ENCODE measurements at regions not wholly inside any gene's neighbourhood (a gene's known extent, or its start where the extent isn't known, plus 50 kb on each side); places are given as distances from the start of the nearest gene placed in this dataset.

DNA sequence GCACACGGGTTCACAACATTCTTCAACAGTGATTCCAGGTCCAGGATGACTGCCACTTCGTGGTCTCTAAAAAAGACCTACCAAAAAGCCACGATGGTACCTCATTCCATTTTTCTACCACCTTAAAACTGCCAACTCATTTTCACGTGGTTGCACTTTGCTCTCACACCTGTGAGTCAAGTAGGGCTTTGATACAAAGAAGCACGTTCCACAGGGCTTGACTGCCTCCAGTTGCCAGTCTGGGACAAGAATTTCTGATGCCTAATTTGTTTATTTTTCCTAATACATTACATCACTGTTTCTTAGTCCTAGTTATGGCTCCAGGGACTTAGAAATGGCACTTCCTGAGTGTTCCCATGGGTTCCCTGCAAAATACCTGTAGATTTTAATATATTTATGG lies 911.6 kb upstream of the EEF2KMT start (continued):
- TF ChIP-seq, protein P1, sequence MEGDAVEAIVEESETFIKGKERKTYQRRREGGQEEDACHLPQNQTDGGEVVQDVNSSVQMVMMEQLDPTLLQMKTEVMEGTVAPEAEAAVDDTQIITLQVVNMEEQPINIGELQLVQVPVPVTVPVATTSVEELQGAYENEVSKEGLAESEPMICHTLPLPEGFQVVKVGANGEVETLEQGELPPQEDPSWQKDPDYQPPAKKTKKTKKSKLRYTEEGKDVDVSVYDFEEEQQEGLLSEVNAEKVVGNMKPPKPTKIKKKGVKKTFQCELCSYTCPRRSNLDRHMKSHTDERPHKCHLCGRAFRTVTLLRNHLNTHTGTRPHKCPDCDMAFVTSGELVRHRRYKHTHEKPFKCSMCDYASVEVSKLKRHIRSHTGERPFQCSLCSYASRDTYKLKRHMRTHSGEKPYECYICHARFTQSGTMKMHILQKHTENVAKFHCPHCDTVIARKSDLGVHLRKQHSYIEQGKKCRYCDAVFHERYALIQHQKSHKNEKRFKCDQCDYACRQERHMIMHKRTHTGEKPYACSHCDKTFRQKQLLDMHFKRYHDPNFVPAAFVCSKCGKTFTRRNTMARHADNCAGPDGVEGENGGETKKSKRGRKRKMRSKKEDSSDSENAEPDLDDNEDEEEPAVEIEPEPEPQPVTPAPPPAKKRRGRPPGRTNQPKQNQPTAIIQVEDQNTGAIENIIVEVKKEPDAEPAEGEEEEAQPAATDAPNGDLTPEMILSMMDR (IDR thresholded peaks at IDR 0.05 in 2 of 3, conservative IDR thresholded peaks at IDR 0.05 in 1 of 3; ENCODE audit: borderline replicate concordance in 1 of 3, insufficient read depth in 1 of 3, low read depth in 2 of 3, low read length in 2 of 3) = no peak
- TF ChIP-seq EGR1 (IDR thresholded peaks at IDR 0.05; ENCODE audit: low read depth) = no peak
- no peak for TF ChIP-seq ELF1 (IDR thresholded peaks at IDR 0.05; ENCODE audit: borderline replicate concordance, low read depth)

DNA sequence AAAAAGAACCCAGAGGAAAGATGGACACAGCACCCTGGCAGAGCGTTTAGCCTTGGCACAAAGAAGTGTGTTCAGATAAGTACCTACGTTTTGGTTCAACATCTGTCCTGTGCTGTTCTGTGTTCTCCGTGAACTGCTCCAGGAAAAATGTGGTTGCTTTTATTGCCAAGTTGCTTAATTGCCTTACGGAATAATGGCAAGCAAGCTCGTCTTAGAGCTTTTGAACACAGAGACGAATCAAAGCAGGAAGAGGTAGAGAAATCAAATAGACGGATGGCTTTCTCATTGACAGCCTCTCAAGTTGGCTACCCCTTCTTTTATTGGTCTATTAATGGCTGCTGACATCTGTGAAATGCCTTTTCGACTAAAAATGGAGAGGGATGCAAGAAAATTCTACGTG lies 911.1 kb upstream of the EEF2KMT start:
- H2AFZ ChIP-seq (ENCODE audit: low read depth, low read length, poor library complexity, severe bottlenecking) = no peak overlapping the region
- H3K4me1 ChIP-seq (ENCODE audit: control insufficient read depth in 1 of 2, insufficient read depth in 2 of 2, low read length in 2 of 2) = no peaks in the 10 kb centered on the region
- no peak overlapping the region for H3K4me2 ChIP-seq (ENCODE audit: low read length)
- no peaks in the 10 kb centered on the region for H3K36me3 ChIP-seq (ENCODE audit: control insufficient read depth in 1 of 2, insufficient read depth in 2 of 2, low read length in 2 of 2)
- RAD21 ChIA-PET (ENCODE audit: low non-redundant PET in 1 of 2, low total read pairs in 2 of 2, uncharacterized antibody in 2 of 2, unreplicated experiment in 2 of 2) = no interaction called here
- no peaks in the 10 kb centered on the region for H3K27me3 ChIP-seq (ENCODE audit: insufficient read depth, low read length)
- H4K20me1 ChIP-seq (ENCODE audit: insufficient read depth) = no peaks in the 10 kb centered on the region
- intact Hi-C loops (cut with micrococcal nuclease) = no loop called here
- CTCF ChIA-PET = no interaction called here
- H3K9ac ChIP-seq (ENCODE audit: low read length) = no peak overlapping the region
- H3K9me3 ChIP-seq (ENCODE audit: control insufficient read depth in 1 of 2, insufficient read depth in 1 of 2, low read depth in 1 of 2, low read length in 2 of 2) = peaks cover 0 to 28% of the 10 kb centered on the region in 2 experiments; a peak in 2 of 4 replicates
- no peak overlapping the region for H3K4me3 ChIP-seq (replicated peaks in 1 of 2; ENCODE audit: low read depth in 1 of 2, low read length in 2 of 2)
- no peak for DNase-seq (ENCODE audit: low read depth, low spot score)
- no TSS peak for BruUV-seq (replicated peaks)
- no peak for ATAC-seq
- H3K79me2 ChIP-seq (ENCODE audit: insufficient read depth, low read length) = no peaks in the 10 kb centered on the region
- H3K27ac ChIP-seq (ENCODE audit: low read depth, low read length) = no peak overlapping the region
- TF ChIP-seq SIN3A (IDR thresholded peaks at IDR 0.05; ENCODE audit: low read depth) (no peak), ZNF274 (IDR thresholded peaks at IDR 0.05; ENCODE audit: low read depth, low read length) (no peak), SRF (IDR thresholded peaks at IDR 0.05; ENCODE audit: low read depth) (no peak), FOSL1 (IDR thresholded peaks at IDR 0.05; ENCODE audit: low read depth) (no peak), TCF7L2 (IDR thresholded peaks at IDR 0.05; ENCODE audit: borderline replicate concordance, extremely low read depth, insufficient read depth, insufficient read length) (no peak), EGR1 (IDR thresholded peaks at IDR 0.05; ENCODE audit: low read depth) (no peak), POLR2AphosphoS5 (IDR thresholded peaks at IDR 0.05; ENCODE audit: low read depth, low read length) (no peak), ZFX (IDR thresholded peaks at IDR 0.05) (no peak)
- TF ChIP-seq, protein P2, sequence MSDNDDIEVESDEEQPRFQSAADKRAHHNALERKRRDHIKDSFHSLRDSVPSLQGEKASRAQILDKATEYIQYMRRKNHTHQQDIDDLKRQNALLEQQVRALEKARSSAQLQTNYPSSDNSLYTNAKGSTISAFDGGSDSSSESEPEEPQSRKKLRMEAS (IDR thresholded peaks at IDR 0.05) = no peak
- H3K9me2 ChIP-seq (ENCODE audit: insufficient read depth) = no peaks in the 10 kb centered on the region
- POLR2A ChIA-PET = no interaction called here
